ENCODE measurements at regions not wholly inside any gene's neighbourhood (a gene's known extent, or its start where the extent isn't known, plus 50 kb on each side); places are given as distances from the start of the nearest gene placed in this dataset.

GRCh38 chr3:73848173-73848906 is 223.6 kb upstream of the PDZRN3 start:
- Histone ChIP-seq H3K27ac (replicated peaks) (no peak overlapping the region), H3K4me1 (no peaks in the 10 kb centered on the region), H3K4me3 (no peak overlapping the region), H3K36me3 (no peaks in the 10 kb centered on the region), H3K27me3 (ENCODE audit: low read depth) (no peaks in the 10 kb centered on the region), H3K9me3 (replicated peaks) (no peaks in the 10 kb centered on the region)
- peak; percentile 77 for TF ChIP-seq CTCF (IDR thresholded peaks at IDR 0.05; ENCODE audit: borderline replicate concordance)
- intact Hi-C loops (cut with micrococcal nuclease), result loop anchor here (5.0 kb wide), 1 partner anchor 341 kb away; no protein-coding TSS in a partner anchor
- DNase-seq, result no peak

DNA sequence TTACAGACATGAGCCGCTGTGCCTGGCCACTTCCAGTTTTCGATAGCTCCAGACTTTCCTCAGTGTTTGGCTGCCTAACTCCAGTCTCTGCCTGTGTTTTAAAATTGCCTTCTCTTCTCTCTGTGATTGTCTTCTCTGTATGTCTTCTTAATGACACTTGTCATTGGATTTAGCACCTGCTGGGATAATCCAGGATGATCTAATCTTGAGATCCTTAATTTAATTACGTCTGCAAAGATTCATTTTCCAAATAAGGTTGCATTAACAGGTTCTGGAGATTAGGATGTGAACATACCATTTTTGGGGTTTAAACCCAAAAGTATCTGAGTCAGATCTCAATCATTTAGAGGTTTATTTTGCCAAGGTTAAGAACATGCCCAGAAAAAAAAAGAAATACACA is 222.2 kb upstream of the PDZRN3 start:
- no peak for DNase-seq
- intact Hi-C loops (cut with micrococcal nuclease), result loop anchor here (5.0 kb wide), 1 partner anchor 340 kb away; no protein-coding TSS in a partner anchor
- Histone ChIP-seq H3K4me1 (no peaks in the 10 kb centered on the region), H3K9me3 (replicated peaks) (no peaks in the 10 kb centered on the region), H3K4me3 (no peak overlapping the region), H3K36me3 (no peaks in the 10 kb centered on the region), H3K27ac (replicated peaks) (no peak overlapping the region), H3K27me3 (ENCODE audit: low read depth) (no peaks in the 10 kb centered on the region)
- no peak for TF ChIP-seq CTCF (IDR thresholded peaks at IDR 0.05; ENCODE audit: borderline replicate concordance)

- H3K27me3 ChIP-seq (ENCODE audit: low read depth), result no peaks in the 10 kb centered on the region
- H3K27ac ChIP-seq (replicated peaks), result no peak overlapping the region
- intact Hi-C loops (cut with micrococcal nuclease), result no loop called here
- H3K9me3 ChIP-seq (replicated peaks), result peaks cover 38% of the 10 kb centered on the region
- H3K4me3 ChIP-seq, result no peak overlapping the region
- no peak for TF ChIP-seq CTCF (IDR thresholded peaks at IDR 0.05; ENCODE audit: borderline replicate concordance)
- H3K4me1 ChIP-seq, result no peaks in the 10 kb centered on the region
- H3K36me3 ChIP-seq, result no peaks in the 10 kb centered on the region
- DNase-seq, result no peak
These were observed 214.3 kb upstream of the PDZRN3 start for GRCh38 chr3:73839032-73839431.

GRCh38 chr3:73835945-73836344 is 211.2 kb upstream of the PDZRN3 start:
- no peak for DNase-seq
- H3K9me3 ChIP-seq (replicated peaks), result peaks cover 38% of the 10 kb centered on the region
- H3K4me3 ChIP-seq, result no peak overlapping the region
- no peaks in the 10 kb centered on the region for H3K4me1 ChIP-seq
- H3K27me3 ChIP-seq (ENCODE audit: low read depth), result no peaks in the 10 kb centered on the region
- no peak overlapping the region for H3K27ac ChIP-seq (replicated peaks)
- intact Hi-C loops (cut with micrococcal nuclease), result no loop called here
- TF ChIP-seq CTCF (IDR thresholded peaks at IDR 0.05; ENCODE audit: borderline replicate concordance), result no peak
- no peaks in the 10 kb centered on the region for H3K36me3 ChIP-seq

DNA sequence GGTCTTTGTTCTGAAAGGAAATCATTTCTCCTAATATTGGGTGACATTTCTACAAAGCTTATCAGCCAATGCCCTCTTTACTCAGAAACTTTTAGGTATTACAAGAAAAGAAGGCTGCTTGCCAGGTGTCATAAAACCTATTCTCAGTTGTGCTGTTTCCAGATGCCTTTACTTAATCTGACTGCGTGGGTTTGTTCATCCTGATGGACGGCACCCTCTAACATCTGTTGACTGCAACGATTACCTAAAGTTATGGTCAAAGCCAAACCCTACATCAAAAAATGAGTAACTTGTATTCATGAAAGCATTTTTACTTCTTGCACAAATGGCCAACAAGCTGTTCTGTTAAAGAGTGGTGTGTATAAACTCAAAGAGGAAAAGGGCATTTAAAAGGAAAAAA is 207.7 kb upstream of the PDZRN3 start:
- H3K4me3 ChIP-seq, result no peak overlapping the region
- H3K36me3 ChIP-seq, result no peaks in the 10 kb centered on the region
- DNase-seq, result no peak
- no peaks in the 10 kb centered on the region for H3K27me3 ChIP-seq (ENCODE audit: low read depth)
- intact Hi-C loops (cut with micrococcal nuclease), result no loop called here
- peaks cover 19% of the 10 kb centered on the region for H3K4me1 ChIP-seq
- no peak overlapping the region for H3K27ac ChIP-seq (replicated peaks)
- H3K9me3 ChIP-seq (replicated peaks), result peaks cover 25% of the 10 kb centered on the region
- TF ChIP-seq CTCF (IDR thresholded peaks at IDR 0.05; ENCODE audit: borderline replicate concordance), result no peak

Data from left ventricle myocardium inferior (tissue), 1 donor.